ENCODE measurements at regions not wholly inside any gene's neighbourhood (a gene's known extent, or its start where the extent isn't known, plus 50 kb on each side); places are given as distances from the start of the nearest gene placed in this dataset.

DNA sequence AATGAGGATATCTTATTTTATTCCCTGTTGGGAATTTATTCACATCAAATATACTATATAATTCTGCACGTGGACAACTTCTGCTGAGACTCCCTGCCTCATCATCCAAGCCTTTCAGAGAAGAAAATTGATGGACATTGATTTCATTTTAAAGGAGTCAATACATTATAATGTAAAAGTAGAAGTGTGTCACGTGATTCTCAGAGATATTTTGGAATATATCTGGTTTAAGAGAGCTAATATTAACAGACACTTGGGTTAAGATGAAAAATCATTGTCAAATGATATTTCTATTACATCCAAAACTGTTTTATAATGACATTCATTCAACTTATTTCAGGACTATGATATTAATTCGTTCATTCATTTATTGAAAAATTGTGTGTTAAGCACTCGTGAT lies 314.2 kb downstream of the ADGRL2 start:
- H3F3A ChIP-seq (ENCODE audit: insufficient read depth, low read length), result no peaks in the 10 kb centered on the region
- H3K9ac ChIP-seq (ENCODE audit: low read length), result no peak overlapping the region
- H3K27ac ChIP-seq (ENCODE audit: low read depth, low read length, poor library complexity, severe bottlenecking), result no peak overlapping the region
- no peaks in the 10 kb centered on the region for H3K27me3 ChIP-seq (ENCODE audit: insufficient read depth, low read length)
- H3K4me1 ChIP-seq (ENCODE audit: insufficient read depth, low read length, severe bottlenecking), result peaks cover 5% of the 10 kb centered on the region
- no peaks in the 10 kb centered on the region for H4K20me1 ChIP-seq (ENCODE audit: insufficient read depth, low read length)
- H2AFZ ChIP-seq (ENCODE audit: low read length), result no peak overlapping the region
- H3K9me3 ChIP-seq (ENCODE audit: low read length), result no peaks in the 10 kb centered on the region
- H3K36me3 ChIP-seq (ENCODE audit: insufficient read depth, low read length), result no peaks in the 10 kb centered on the region
- TF ChIP-seq CTCF (IDR thresholded peaks at IDR 0.05; ENCODE audit: low read length), result no peak
- TF ChIP-seq EZH2 (IDR thresholded peaks at IDR 0.05; ENCODE audit: borderline replicate concordance, low read length), result no peak
- no peak overlapping the region for H3K4me3 ChIP-seq (ENCODE audit: low read depth, low read length, poor library complexity, severe bottlenecking)
- no peaks in the 10 kb centered on the region for H3K9me2 ChIP-seq (ENCODE audit: low read depth, low read length)
- H3K79me2 ChIP-seq (ENCODE audit: insufficient read depth, low read length), result no peaks in the 10 kb centered on the region
- H3K4me2 ChIP-seq (ENCODE audit: low read length), result no peak overlapping the region

- Histone ChIP-seq H3K4me1 (ENCODE audit: insufficient read depth, low read length, severe bottlenecking) (peaks cover 19% of the 10 kb centered on the region), H4K20me1 (ENCODE audit: insufficient read depth, low read length) (no peaks in the 10 kb centered on the region), H3K4me2 (ENCODE audit: low read length) (no peak overlapping the region), H3K27me3 (ENCODE audit: insufficient read depth, low read length) (no peaks in the 10 kb centered on the region), H2AFZ (ENCODE audit: low read length) (no peak overlapping the region), H3K9ac (ENCODE audit: low read length) (no peak overlapping the region), H3K9me2 (ENCODE audit: low read depth, low read length) (no peaks in the 10 kb centered on the region), H3K36me3 (ENCODE audit: insufficient read depth, low read length) (no peaks in the 10 kb centered on the region), H3K27ac (ENCODE audit: low read depth, low read length, poor library complexity, severe bottlenecking) (no peak overlapping the region), H3K9me3 (ENCODE audit: low read length) (no peaks in the 10 kb centered on the region), H3K4me3 (ENCODE audit: low read depth, low read length, poor library complexity, severe bottlenecking) (no peak overlapping the region), H3K79me2 (ENCODE audit: insufficient read depth, low read length) (no peaks in the 10 kb centered on the region), H3F3A (ENCODE audit: insufficient read depth, low read length) (no peaks in the 10 kb centered on the region)
- TF ChIP-seq CTCF (IDR thresholded peaks at IDR 0.05; ENCODE audit: low read length), result no peak
- no peak for TF ChIP-seq EZH2 (IDR thresholded peaks at IDR 0.05; ENCODE audit: borderline replicate concordance, low read length)
Observed at GRCh38 chr1:82110366-82111254, 309.9 kb downstream of the ADGRL2 start.

DNA sequence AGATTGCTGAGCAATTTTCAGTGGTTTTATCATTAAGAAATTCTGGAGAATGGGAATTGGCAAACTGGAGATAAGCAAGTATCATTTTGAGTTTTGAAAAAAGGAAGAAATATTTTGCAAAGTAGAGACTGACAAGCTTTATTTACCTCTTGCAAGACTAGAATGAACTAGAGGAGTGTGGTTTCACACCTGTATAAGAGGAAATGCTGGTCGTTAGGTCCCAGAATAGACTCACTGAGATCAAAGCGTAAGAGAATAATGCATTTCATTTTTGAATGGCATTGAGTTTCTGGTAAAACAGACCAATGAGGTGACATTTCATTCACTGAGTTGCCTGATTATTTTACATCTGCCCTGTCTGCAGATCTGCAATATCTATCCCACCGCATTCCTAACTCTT lies 308.1 kb downstream of the ADGRL2 start:
- Histone ChIP-seq H3K36me3 (ENCODE audit: insufficient read depth, low read length) (no peaks in the 10 kb centered on the region), H3K79me2 (ENCODE audit: insufficient read depth, low read length) (no peaks in the 10 kb centered on the region), H3K4me2 (ENCODE audit: low read length) (no peak overlapping the region), H3K4me3 (ENCODE audit: low read depth, low read length, poor library complexity, severe bottlenecking) (no peak overlapping the region), H4K20me1 (ENCODE audit: insufficient read depth, low read length) (no peaks in the 10 kb centered on the region), H3F3A (ENCODE audit: insufficient read depth, low read length) (no peaks in the 10 kb centered on the region), H3K27me3 (ENCODE audit: insufficient read depth, low read length) (no peaks in the 10 kb centered on the region), H3K9ac (ENCODE audit: low read length) (no peak overlapping the region), H3K27ac (ENCODE audit: low read depth, low read length, poor library complexity, severe bottlenecking) (peak overlapping the region; percentile 46), H3K9me3 (ENCODE audit: low read length) (no peaks in the 10 kb centered on the region), H3K4me1 (ENCODE audit: insufficient read depth, low read length, severe bottlenecking) (peaks cover 19% of the 10 kb centered on the region), H2AFZ (ENCODE audit: low read length) (no peak overlapping the region), H3K9me2 (ENCODE audit: low read depth, low read length) (no peaks in the 10 kb centered on the region)
- TF ChIP-seq CTCF (IDR thresholded peaks at IDR 0.05; ENCODE audit: low read length), result no peak
- TF ChIP-seq EZH2 (IDR thresholded peaks at IDR 0.05; ENCODE audit: borderline replicate concordance, low read length), result no peak
